Endothelial cell (in vitro differentiated cells): ENCODE measurements at regions not wholly inside any gene's neighbourhood (a gene's known extent, or its start where the extent isn't known, plus 50 kb on each side); places are given as distances from the start of the nearest gene placed in this dataset.
A peak's percentile ranks its signal among the peaks of the same experiment; 100 is the strongest.
"Not testable (repeated sequence)": the region's sequence is repeated elsewhere in the genome, so short reads cannot be mapped to it uniquely, and the experiment has no call there.

ENCODE experiments used
- DNase-seq: peaks from one replicate; pipeline ENCODE4 v3.0.0; 2021; ENCODE audit warnings: low spot score
- H3K27ac Mint-ChIP-seq: one replicate; pipeline ENCODE4 v1.8.0; 2021; ENCODE audit warnings: mixed read lengths, inconsistent platforms; ENCODE audit not compliant: unreplicated experiment
- H3K27me3 Mint-ChIP-seq: one replicate; pipeline ENCODE4 v1.8.0; 2021; ENCODE audit warnings: mild to moderate bottlenecking, moderate library complexity, mixed read lengths, inconsistent platforms; ENCODE audit not compliant: unreplicated experiment
- H3K36me3 Mint-ChIP-seq: one replicate; pipeline ENCODE4 v1.8.0; 2021; ENCODE audit warnings: mild to moderate bottlenecking, low read depth, mixed read lengths, inconsistent platforms; ENCODE audit not compliant: unreplicated experiment
- H3K4me1 Mint-ChIP-seq: one replicate; pipeline ENCODE4 v1.8.0; 2021; ENCODE audit warnings: mild to moderate bottlenecking, mixed read lengths, inconsistent platforms; ENCODE audit not compliant: unreplicated experiment
- H3K4me3 Mint-ChIP-seq: one replicate; pipeline ENCODE4 v1.8.0; 2021; ENCODE audit warnings: mild to moderate bottlenecking, mixed read lengths, inconsistent platforms; ENCODE audit not compliant: unreplicated experiment
- H3K9me3 Mint-ChIP-seq: one replicate; pipeline ENCODE4 v1.8.0; 2021; ENCODE audit warnings: mixed read lengths, inconsistent platforms; ENCODE audit not compliant: unreplicated experiment
- CTCF ChIP-seq: fragments of 200-600 bp; sonication (generic); IDR thresholded peaks from one replicate; pipeline ENCODE4 v1.5.0; 2021; ENCODE audit warnings: antibody characterized with exemption; ENCODE audit not compliant: unreplicated experiment

DNA sequence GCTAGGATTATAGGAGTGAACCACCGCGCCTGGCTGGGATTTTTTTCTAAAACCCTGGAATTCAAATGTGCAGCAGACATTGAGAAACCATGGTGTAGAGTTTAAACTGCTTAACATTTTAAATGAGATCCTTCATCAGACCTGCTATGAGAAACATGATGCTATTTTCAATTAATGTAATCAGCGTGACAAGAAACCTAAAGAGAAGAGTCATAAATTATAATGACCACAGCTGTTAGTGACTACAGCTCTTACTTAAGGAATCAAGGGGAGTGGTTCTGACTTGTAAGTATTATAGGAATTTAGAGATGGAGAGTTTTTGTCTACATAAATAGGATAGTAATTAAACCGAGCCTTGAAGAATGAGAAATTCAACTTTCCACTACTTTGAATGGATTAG, 170.6 kb downstream of the BARX2 start:
- no peak for TF ChIP-seq CTCF
- no peak overlapping the region for H3K27ac Mint-ChIP-seq
- H3K27me3 Mint-ChIP-seq: peaks cover 2% of the 10 kb centered on the region
- no peak overlapping the region for H3K4me3 Mint-ChIP-seq
- H3K36me3 Mint-ChIP-seq: peaks cover 3% of the 10 kb centered on the region
- no peak for DNase-seq
- peaks cover 6% of the 10 kb centered on the region for H3K9me3 Mint-ChIP-seq
- no peaks in the 10 kb centered on the region for H3K4me1 Mint-ChIP-seq

- TF ChIP-seq CTCF: no peak
- Mint-ChIP-seq H3K9me3 (no peaks in the 10 kb centered on the region), H3K4me3 (no peak overlapping the region), H3K27me3 (peaks cover 3% of the 10 kb centered on the region), H3K36me3 (no peaks in the 10 kb centered on the region), H3K4me1 (no peaks in the 10 kb centered on the region), H3K27ac (no peak overlapping the region)
- DNase-seq: no peak
Observed at GRCh38 chr11:129557421-129557820, 181.8 kb downstream of the BARX2 start.

- no peak for TF ChIP-seq CTCF
- H3K9me3 Mint-ChIP-seq: no peaks in the 10 kb centered on the region
- no peak overlapping the region for H3K27ac Mint-ChIP-seq
- DNase-seq: no peak
- H3K27me3 Mint-ChIP-seq: peaks cover 4% of the 10 kb centered on the region
- H3K36me3 Mint-ChIP-seq: peaks cover 12% of the 10 kb centered on the region
- no peaks in the 10 kb centered on the region for H3K4me1 Mint-ChIP-seq
- H3K4me3 Mint-ChIP-seq: peak overlapping the region; percentile 11
Observed at GRCh38 chr11:129569007-129569406, 193.4 kb downstream of the BARX2 start.

DNA sequence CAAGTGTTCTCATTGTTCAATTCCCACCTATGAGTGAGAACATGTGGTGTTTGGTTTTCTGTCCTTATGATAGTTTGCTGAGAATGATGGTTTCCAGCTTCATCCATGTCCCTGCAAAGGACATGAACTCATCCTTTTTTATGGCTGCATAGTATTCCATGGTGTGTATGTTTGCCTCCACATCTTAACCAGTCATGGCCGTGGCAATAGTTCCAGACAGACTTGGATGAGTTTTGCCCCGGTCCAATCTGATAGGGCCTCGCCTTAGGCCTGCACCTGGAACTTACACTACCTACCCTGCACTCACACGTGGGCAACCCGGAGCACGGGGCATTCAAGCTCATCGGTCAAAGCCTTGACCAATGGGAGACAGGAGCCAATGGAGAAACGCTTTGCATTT, 197.0 kb downstream of the BARX2 start:
- DNase-seq, H3K27ac Mint-ChIP-seq, H3K27me3 Mint-ChIP-seq, H3K9me3 Mint-ChIP-seq, H3K4me1 Mint-ChIP-seq, H3K4me3 Mint-ChIP-seq: not testable (repeated sequence)
- peaks cover 16% of the 10 kb centered on the region for H3K36me3 Mint-ChIP-seq

GRCh38 chr11:129573161-129573560, 197.5 kb downstream of the BARX2 start:
- no peak for DNase-seq
- no peak overlapping the region for H3K27ac Mint-ChIP-seq
- no peak overlapping the region for H3K4me3 Mint-ChIP-seq
- H3K27me3 Mint-ChIP-seq: peaks cover 6% of the 10 kb centered on the region
- peak; percentile 19 for TF ChIP-seq CTCF
- H3K4me1 Mint-ChIP-seq: peaks cover 5% of the 10 kb centered on the region
- peaks cover 16% of the 10 kb centered on the region for H3K36me3 Mint-ChIP-seq
- H3K9me3 Mint-ChIP-seq: no peaks in the 10 kb centered on the region

GRCh38 chr11:129574431-129574830, 198.8 kb downstream of the BARX2 start:
- Mint-ChIP-seq H3K4me1 (peaks cover 5% of the 10 kb centered on the region), H3K9me3 (no peaks in the 10 kb centered on the region), H3K27me3 (peaks cover 7% of the 10 kb centered on the region), H3K36me3 (peaks cover 11% of the 10 kb centered on the region), H3K27ac (no peak overlapping the region), H3K4me3 (no peak overlapping the region)
- no peak for TF ChIP-seq CTCF
- no peak for DNase-seq
